BLaER1 treated with 17β-estradiol and CSF1 and Interleukin-3, amounts not matched to agents 10 nM and 100 nM (cell line): ENCODE measurements at regions not wholly inside any gene's neighbourhood (a gene's known extent, or its start where the extent isn't known, plus 50 kb on each side); places are given as distances from the start of the nearest gene placed in this dataset.
"Not testable (repeated sequence)": the region's sequence is repeated elsewhere in the genome, so short reads cannot be mapped to it uniquely, and the experiment has no call there.

Source experiments
- H3K27ac ChIP-seq, 11 experiments: shearing (Covaris generic); formaldehyde crosslinking; 2 replicates each; pipeline ENCODE4 v1.8.1; 2022
- H3K27me3 ChIP-seq, 11 experiments: shearing (Covaris generic); formaldehyde crosslinking; 2 replicates each; pipeline ENCODE4 v1.8.1; 2022
- H3K36me3 ChIP-seq, 11 experiments: shearing (Covaris generic); formaldehyde crosslinking; 2 replicates each; pipeline ENCODE4 v1.8.1; 2022
- H3K4me1 ChIP-seq, 10 experiments: shearing (Covaris generic); formaldehyde crosslinking; 2 replicates each; pipeline ENCODE4 v1.8.1; 2022
- H3K4me2 ChIP-seq, 11 experiments: shearing (Covaris generic); formaldehyde crosslinking; 2 replicates each; pipeline ENCODE4 v1.8.1; 2022
- H3K4me3 ChIP-seq, 10 experiments: shearing (Covaris generic); formaldehyde crosslinking; 2 replicates each; pipeline ENCODE4 v1.8.1; 2022
- H3K9ac ChIP-seq, 11 experiments: shearing (Covaris generic); formaldehyde crosslinking; 2 replicates each; pipeline ENCODE4 v1.8.1; 2022
- H3K9me3 ChIP-seq, 11 experiments: shearing (Covaris generic); formaldehyde crosslinking; replicated peaks in 1 of 11; 2 replicates each; pipeline ENCODE4 v1.8.1; 2022
- H4K20me1 ChIP-seq, 11 experiments: shearing (Covaris generic); formaldehyde crosslinking; 2 replicates each; pipeline ENCODE4 v1.8.1; 2022
- Cebpa-rat ChIP-seq, 11 experiments: shearing (Covaris generic); IDR thresholded peaks; 2 replicates each; pipeline ENCODE4 v1.8.1; 2022

- Histone ChIP-seq H3K4me2 (no peak overlapping the region), H3K27me3 (no peaks in the 10 kb centered on the region), H3K27ac (no peak overlapping the region), H4K20me1 (no peaks in the 10 kb centered on the region), H3K4me3 (no peak overlapping the region), H3K36me3 (no peaks in the 10 kb centered on the region), H3K9me3 (0 out of 22 replicates have a peak, but pooled peaks cover 0 to 4% (median 0%) of the 10 kb centered on the region in 11 experiments), H3K9ac (no peak overlapping the region), H3K4me1 (no peaks in the 10 kb centered on the region)
- no peak for TF ChIP-seq Cebpa-rat (IDR thresholded peaks at IDR 0.05)
These were observed 66.4 kb upstream of the DCN start for GRCh38 chr12:91249054-91249453.

GRCh38 chr12:91243177-91243576, 60.6 kb upstream of the DCN start:
- not testable (repeated sequence) for H3K4me3 ChIP-seq, H3K9me3 ChIP-seq, H3K4me1 ChIP-seq, H3K9ac ChIP-seq, H4K20me1 ChIP-seq, H3K4me2 ChIP-seq, H3K36me3 ChIP-seq, H3K27me3 ChIP-seq, H3K27ac ChIP-seq

GRCh38 chr12:91241756-91242155, 59.1 kb upstream of the DCN start:
- no peaks in the 10 kb centered on the region for H3K27me3 ChIP-seq
- no peak overlapping the region for H3K4me2 ChIP-seq
- no peak overlapping the region for H3K4me3 ChIP-seq
- H3K4me1 ChIP-seq: no peaks in the 10 kb centered on the region
- H3K36me3 ChIP-seq: no peaks in the 10 kb centered on the region
- H3K9ac ChIP-seq: no peak overlapping the region
- peaks cover 0 to 4% (median 0%) of the 10 kb centered on the region in 11 experiments; a peak in 1 of 22 replicates for H3K9me3 ChIP-seq
- H3K27ac ChIP-seq: no peak overlapping the region
- TF ChIP-seq Cebpa-rat (IDR thresholded peaks at IDR 0.05): no peak
- no peaks in the 10 kb centered on the region for H4K20me1 ChIP-seq

- Histone ChIP-seq H3K27me3 (no peaks in the 10 kb centered on the region), H4K20me1 (no peaks in the 10 kb centered on the region), H3K4me1 (no peaks in the 10 kb centered on the region), H3K36me3 (no peaks in the 10 kb centered on the region), H3K9me3 (peaks cover 0 to 4% (median 0%) of the 10 kb centered on the region in 11 experiments; a peak in 1 of 22 replicates), H3K4me3 (no peak overlapping the region), H3K4me2 (no peak overlapping the region), H3K27ac (no peak overlapping the region), H3K9ac (no peak overlapping the region)
- TF ChIP-seq Cebpa-rat (IDR thresholded peaks at IDR 0.05): no peak
These were observed 57.9 kb upstream of the DCN start for GRCh38 chr12:91240386-91241095.

GRCh38 chr12:91239481-91239880, 56.9 kb upstream of the DCN start:
- Histone ChIP-seq H3K4me2 (no peak overlapping the region), H3K36me3 (no peaks in the 10 kb centered on the region), H4K20me1 (no peaks in the 10 kb centered on the region), H3K27me3 (no peaks in the 10 kb centered on the region), H3K27ac (no peak overlapping the region), H3K4me3 (no peak overlapping the region), H3K9me3 (peaks cover 0 to 2% (median 0%) of the 10 kb centered on the region in 11 experiments; a peak in 1 of 22 replicates), H3K4me1 (no peaks in the 10 kb centered on the region), H3K9ac (no peak overlapping the region)
- no peak for TF ChIP-seq Cebpa-rat (IDR thresholded peaks at IDR 0.05)
